ENCODE measurements at regions not wholly inside any gene's neighbourhood (a gene's known extent, or its start where the extent isn't known, plus 50 kb on each side); places are given as distances from the start of the nearest gene placed in this dataset.

- TF ChIP-seq CTCF (IDR thresholded peaks at IDR 0.05): no peak
- no peak for TF ChIP-seq POLR2A (IDR thresholded peaks at IDR 0.05)
Measured at GRCh38 chr18:30057398-30057797, 985.1 kb downstream of the DSC3 start.
